D721Med (cell line): ENCODE measurements at regions not wholly inside any gene's neighbourhood (a gene's known extent, or its start where the extent isn't known, plus 50 kb on each side); places are given as distances from the start of the nearest gene placed in this dataset.
A peak's percentile ranks its signal among the peaks of the same experiment; 100 is the strongest.

ENCODE experiments used
- DNase-seq: peaks from one replicate; pipeline ENCODE4 v3.0.0; 2011; ENCODE audit warnings: low spot score; ENCODE audit not compliant: insufficient read length
- FAIRE-seq: peaks from 2 replicates; lab custom pipeline; 2011; peaks lifted over from hg19 to GRCh38; lab: Jason Lieb, UNC
- TF ChIP-seq, protein P1 (sequence below): IDR thresholded peaks from 2 replicates; pipeline ENCODE4 v1.5.1; 2012; ENCODE audit warnings: mild to moderate bottlenecking, control low read depth; ENCODE audit not compliant: insufficient read depth; ENCODE audit errors: missing control alignments

DNA sequence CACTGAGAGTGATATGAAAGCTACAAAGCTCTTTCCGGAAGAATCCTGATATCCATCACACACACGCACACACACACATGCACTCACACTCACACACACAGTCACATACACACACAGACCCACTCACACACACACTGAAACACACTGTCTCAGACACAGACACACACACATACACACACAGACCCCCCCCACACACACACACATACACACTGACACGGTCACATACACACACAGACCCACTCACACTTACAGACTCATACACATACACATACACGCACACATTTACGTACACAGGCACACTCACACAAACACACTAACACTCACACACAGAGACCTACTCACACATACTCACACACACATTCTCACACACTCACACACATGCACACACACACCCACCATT lies 58.6 kb downstream of the LIG4 start:
- DNase-seq (no peak), FAIRE-seq (no peak)
- TF ChIP-seq, protein P1, sequence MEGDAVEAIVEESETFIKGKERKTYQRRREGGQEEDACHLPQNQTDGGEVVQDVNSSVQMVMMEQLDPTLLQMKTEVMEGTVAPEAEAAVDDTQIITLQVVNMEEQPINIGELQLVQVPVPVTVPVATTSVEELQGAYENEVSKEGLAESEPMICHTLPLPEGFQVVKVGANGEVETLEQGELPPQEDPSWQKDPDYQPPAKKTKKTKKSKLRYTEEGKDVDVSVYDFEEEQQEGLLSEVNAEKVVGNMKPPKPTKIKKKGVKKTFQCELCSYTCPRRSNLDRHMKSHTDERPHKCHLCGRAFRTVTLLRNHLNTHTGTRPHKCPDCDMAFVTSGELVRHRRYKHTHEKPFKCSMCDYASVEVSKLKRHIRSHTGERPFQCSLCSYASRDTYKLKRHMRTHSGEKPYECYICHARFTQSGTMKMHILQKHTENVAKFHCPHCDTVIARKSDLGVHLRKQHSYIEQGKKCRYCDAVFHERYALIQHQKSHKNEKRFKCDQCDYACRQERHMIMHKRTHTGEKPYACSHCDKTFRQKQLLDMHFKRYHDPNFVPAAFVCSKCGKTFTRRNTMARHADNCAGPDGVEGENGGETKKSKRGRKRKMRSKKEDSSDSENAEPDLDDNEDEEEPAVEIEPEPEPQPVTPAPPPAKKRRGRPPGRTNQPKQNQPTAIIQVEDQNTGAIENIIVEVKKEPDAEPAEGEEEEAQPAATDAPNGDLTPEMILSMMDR, result no peak

DNA sequence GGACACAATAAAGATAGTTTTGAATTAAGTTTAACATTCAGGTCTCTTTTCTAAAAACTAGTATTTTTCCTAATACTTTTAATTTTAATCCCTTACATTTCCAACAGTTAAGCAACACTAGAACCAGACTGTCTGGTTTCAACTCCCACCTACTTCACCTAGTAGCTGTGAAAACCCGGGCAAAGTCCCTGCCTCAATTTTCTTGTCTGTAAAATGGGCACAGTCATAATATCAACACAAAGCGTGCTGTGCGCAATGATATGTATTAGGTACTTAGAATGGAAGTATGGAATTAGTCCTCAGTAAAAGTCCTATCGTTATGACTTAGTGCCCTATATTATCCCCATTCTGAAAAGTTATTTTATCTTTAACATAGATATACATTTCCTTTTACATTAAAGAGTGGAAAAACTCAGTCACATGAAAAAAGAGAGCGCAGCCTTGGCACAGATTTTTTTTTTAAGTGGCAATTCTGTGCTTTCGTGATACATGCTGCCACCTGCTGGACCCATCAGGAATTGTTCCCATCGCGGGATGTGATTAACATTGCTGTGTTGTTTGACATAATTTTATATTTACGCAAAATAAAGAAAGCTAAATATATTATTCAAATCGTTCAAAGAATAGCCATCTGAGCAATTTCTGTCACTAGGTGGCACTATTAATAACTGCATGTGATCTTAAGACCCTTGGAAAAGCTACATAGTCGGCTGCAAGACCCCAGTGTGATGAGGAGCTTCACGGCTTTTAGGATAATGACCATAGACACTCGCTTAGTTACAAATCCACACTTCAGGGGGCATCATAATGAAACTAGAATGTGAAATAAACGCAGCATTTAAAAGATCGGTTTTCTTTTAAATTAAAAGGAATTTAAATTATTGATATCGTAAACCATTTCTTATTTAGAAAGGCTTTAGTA lies 59.9 kb downstream of the LIG4 start:
- peak; percentile 88 for FAIRE-seq
- DNase-seq, result no peak
- TF ChIP-seq, protein P1, result peak; percentile 73

DNA sequence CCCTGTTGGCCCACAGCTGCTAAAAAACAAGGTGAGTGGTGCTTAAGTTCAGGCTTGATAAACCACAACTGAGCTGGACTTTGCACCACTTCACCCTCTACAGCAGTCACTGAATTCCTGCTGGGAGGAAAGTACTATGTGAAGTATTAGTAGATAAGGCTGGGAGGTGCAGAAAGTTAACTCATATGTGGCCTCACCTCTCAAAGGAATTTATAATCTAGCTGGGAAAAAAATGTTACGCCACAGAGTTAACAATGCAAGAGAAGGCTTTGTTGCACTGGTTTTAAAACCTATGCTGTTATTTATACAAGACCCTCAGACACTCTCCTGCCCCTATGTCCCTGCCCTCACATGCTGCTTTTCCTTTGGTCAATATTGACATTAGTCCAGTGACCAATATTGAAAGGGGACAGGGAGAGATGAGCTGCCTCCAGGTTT lies 60.9 kb downstream of the LIG4 start:
- DNase-seq, result no peak
- TF ChIP-seq, protein P1, result no peak
- FAIRE-seq, result no peak

DNA sequence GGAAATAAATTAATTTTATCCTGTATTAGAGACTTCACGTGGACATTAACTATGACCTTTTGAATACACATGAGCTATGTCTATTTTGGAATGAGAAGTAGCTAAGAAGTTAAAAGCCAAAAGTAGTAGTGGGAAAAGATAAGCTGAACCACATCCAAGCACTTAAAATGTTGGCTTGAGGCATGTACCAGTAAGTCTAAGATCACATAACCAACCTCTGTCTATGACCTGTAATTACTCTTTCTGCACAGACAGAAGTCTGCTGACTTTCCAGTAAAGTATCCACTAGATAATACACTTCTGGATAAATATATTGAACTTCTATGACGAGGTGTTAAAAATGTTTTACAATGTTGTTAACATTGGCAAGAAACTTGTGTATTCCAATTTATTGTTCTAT lies 68.7 kb downstream of the LIG4 start:
- TF ChIP-seq, protein P1, result no peak
- DNase-seq (no peak), FAIRE-seq (no peak)

DNA sequence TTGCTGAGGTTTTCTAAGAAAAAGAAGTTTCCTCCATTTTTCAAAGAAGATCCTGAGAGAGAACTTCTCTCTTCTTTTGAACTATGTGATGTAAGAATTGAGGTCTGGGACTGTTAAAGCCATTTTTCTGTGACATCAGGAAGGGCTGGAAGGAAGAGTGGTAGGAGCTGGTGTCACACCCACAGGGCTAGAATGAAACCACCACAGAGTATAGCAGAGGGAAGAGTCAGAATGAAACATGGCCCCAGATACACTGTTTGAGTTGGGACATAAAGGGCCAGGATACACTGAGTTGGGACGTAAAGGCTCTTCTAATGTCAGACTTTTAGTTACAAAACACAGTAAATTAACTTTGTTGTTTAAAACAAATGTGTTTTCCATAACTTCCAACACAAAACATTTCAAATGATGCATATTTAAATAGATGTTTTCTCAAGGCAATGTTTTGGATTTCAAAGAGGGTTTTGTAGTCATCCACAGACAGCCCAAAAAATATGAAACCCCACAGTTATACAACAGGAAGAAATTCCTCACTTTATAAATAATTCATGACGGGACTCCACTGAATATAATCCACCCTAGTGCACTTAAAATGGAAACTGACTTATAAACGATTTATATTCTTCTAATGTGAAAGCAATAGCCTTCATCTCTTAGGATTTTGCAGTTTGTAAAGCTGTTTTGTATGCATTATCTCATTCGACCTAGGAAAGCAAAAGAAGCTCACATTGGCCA lies 72.5 kb downstream of the LIG4 start:
- TF ChIP-seq, protein P1, result no peak
- FAIRE-seq (no peak), DNase-seq (no peak)

DNA sequence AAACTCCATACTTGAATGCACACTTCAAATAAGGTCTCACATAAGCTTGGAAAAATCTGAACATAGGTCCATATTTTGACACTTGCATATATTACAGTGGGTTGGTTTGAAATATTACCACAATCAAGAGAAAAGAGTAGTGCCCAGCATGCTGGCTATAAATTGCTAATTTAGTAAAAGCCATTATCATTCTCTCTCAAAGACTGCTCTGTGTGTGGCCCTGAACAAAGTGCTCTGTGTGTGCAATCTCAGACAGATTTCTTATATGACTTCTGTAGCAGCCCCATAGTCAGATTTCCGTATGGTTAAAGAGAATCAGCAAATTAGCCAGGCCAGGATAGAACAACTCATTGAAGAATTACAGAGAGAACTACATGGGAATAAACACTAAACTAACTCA lies 78.2 kb downstream of the LIG4 start:
- TF ChIP-seq, protein P1, result no peak
- FAIRE-seq (no peak), DNase-seq (no peak)
